ENCODE measurements at regions not wholly inside any gene's neighbourhood (a gene's known extent, or its start where the extent isn't known, plus 50 kb on each side); places are given as distances from the start of the nearest gene placed in this dataset.

- WGBS, 2 donors, result 89 to 97% methylated on average over 2 of the region's 2 CpGs
- H3K27ac ChIP-seq, result no peak overlapping the region
- no peak for DNase-seq (ENCODE audit: low spot score in 2 of 2)
- H3K27me3 ChIP-seq, result no peaks in the 10 kb centered on the region
- peaks cover 0 to 14% (median 12%) of the 10 kb centered on the region in 4 donors for H3K4me1 ChIP-seq
- no peaks in the 10 kb centered on the region for H3K9me3 ChIP-seq
- H3K4me3 ChIP-seq, result no peak overlapping the region
- no peak for TF ChIP-seq EP300 (IDR thresholded peaks at IDR 0.05)
- no peak for TF ChIP-seq POLR2A (IDR thresholded peaks at IDR 0.05)
- no peak for TF ChIP-seq CTCF (IDR thresholded peaks at IDR 0.05)
- peaks cover 0 to 41% (median 0%) of the 10 kb centered on the region in 3 donors for H3K36me3 ChIP-seq
Observed at GRCh38 chr20:19950042-19950441, 67.1 kb upstream of the NAA20 start.

GRCh38 chr20:19952392-19952791 is 64.8 kb upstream of the NAA20 start:
- no peak for DNase-seq (ENCODE audit: low spot score in 2 of 2)
- Histone ChIP-seq H3K36me3 (peaks cover 0 to 62% (median 0%) of the 10 kb centered on the region in 3 donors), H3K27ac (no peak overlapping the region), H3K4me3 (no peak overlapping the region), H3K9me3 (no peaks in the 10 kb centered on the region), H3K4me1 (no peaks in the 10 kb centered on the region), H3K27me3 (no peaks in the 10 kb centered on the region)
- 80 to 81% methylated on average over 3 of the region's 3 CpGs for WGBS, 2 donors
- TF ChIP-seq EP300 (IDR thresholded peaks at IDR 0.05), result no peak
- no peak for TF ChIP-seq POLR2A (IDR thresholded peaks at IDR 0.05)
- TF ChIP-seq CTCF (IDR thresholded peaks at IDR 0.05), result no peak

- no peaks in the 10 kb centered on the region for H3K9me3 ChIP-seq
- H3K4me1 ChIP-seq, result no peaks in the 10 kb centered on the region
- no peak overlapping the region for H3K4me3 ChIP-seq
- DNase-seq (ENCODE audit: low spot score in 2 of 2), result no peak
- no peak for TF ChIP-seq EP300 (IDR thresholded peaks at IDR 0.05)
- TF ChIP-seq CTCF (IDR thresholded peaks at IDR 0.05), result no peak
- TF ChIP-seq POLR2A (IDR thresholded peaks at IDR 0.05), result no peak
- H3K36me3 ChIP-seq, result peaks cover 0 to 64% (median 0%) of the 10 kb centered on the region in 3 donors
- H3K27me3 ChIP-seq, result no peaks in the 10 kb centered on the region
- H3K27ac ChIP-seq, result no peak overlapping the region
Observed at GRCh38 chr20:19953606-19954005, 63.6 kb upstream of the NAA20 start.

- DNase-seq (ENCODE audit: low spot score in 2 of 2), result no peak
- Histone ChIP-seq H3K27me3 (no peaks in the 10 kb centered on the region), H3K27ac (no peak overlapping the region), H3K9me3 (no peaks in the 10 kb centered on the region), H3K36me3 (peaks cover 0 to 84% (median 0%) of the 10 kb centered on the region in 3 donors), H3K4me1 (peaks cover 0 to 5% (median 0%) of the 10 kb centered on the region in 4 donors), H3K4me3 (no peak overlapping the region)
- WGBS, 2 donors, result 94 to 96% methylated on average over 4 of the region's 4 CpGs
- no peak for TF ChIP-seq EP300 (IDR thresholded peaks at IDR 0.05)
- TF ChIP-seq CTCF (IDR thresholded peaks at IDR 0.05), result no peak
- no peak for TF ChIP-seq POLR2A (IDR thresholded peaks at IDR 0.05)
Observed at GRCh38 chr20:19956976-19957375, 60.2 kb upstream of the NAA20 start.

GRCh38 chr20:19958219-19958618 is 58.9 kb upstream of the NAA20 start:
- peaks cover 0 to 5% (median 0%) of the 10 kb centered on the region in 4 donors for H3K4me1 ChIP-seq

More at GRCh38 chr20:19958219-19958618, 58.9 kb upstream of the NAA20 start:
- Histone ChIP-seq H3K36me3 (peaks cover 0 to 91% (median 0%) of the 10 kb centered on the region in 3 donors), H3K4me3 (no peak overlapping the region), H3K27me3 (no peaks in the 10 kb centered on the region), H3K27ac (no peak overlapping the region), H3K9me3 (no peaks in the 10 kb centered on the region)
- 94 to 97% methylated on average over 3 of the region's 3 CpGs for WGBS, 2 donors
- TF ChIP-seq CTCF (IDR thresholded peaks at IDR 0.05) (no peak), EP300 (IDR thresholded peaks at IDR 0.05) (no peak), POLR2A (IDR thresholded peaks at IDR 0.05) (no peak)
- DNase-seq (ENCODE audit: low spot score in 2 of 2), result no peak

Data from tibial nerve (tissue), 4 donors.